Nephron progenitor cell (in vitro differentiated cells): ENCODE measurements at regions not wholly inside any gene's neighbourhood (a gene's known extent, or its start where the extent isn't known, plus 50 kb on each side); places are given as distances from the start of the nearest gene placed in this dataset.

Experiments
- DNase-seq: peaks from one replicate; pipeline ENCODE4 v3.0.0; 2021
- H3K27ac Mint-ChIP-seq: 2 replicates; pipeline ENCODE4 v1.8.0; 2021; ENCODE audit warnings: mild to moderate bottlenecking, moderate library complexity, mixed read lengths
- H3K27me3 Mint-ChIP-seq: 2 replicates; pipeline ENCODE4 v1.8.0; 2021; ENCODE audit warnings: mild to moderate bottlenecking, low read depth, mixed read lengths; ENCODE audit not compliant: poor library complexity
- H3K36me3 Mint-ChIP-seq: 2 replicates; pipeline ENCODE4 v1.8.0; 2021; ENCODE audit warnings: low read depth, mixed read lengths
- H3K4me1 Mint-ChIP-seq: 2 replicates; pipeline ENCODE4 v1.8.0; 2021; ENCODE audit warnings: mixed read lengths
- H3K4me3 Mint-ChIP-seq: 2 replicates; pipeline ENCODE4 v1.8.0; 2021; ENCODE audit warnings: mild to moderate bottlenecking, moderate library complexity, mixed read lengths
- H3K9me3 Mint-ChIP-seq: 2 replicates; pipeline ENCODE4 v1.8.0; 2021; ENCODE audit warnings: mild to moderate bottlenecking, moderate library complexity, mixed read lengths
- CTCF ChIP-seq: fragments of 200-600 bp; sonication (generic); IDR thresholded peaks from 2 replicates; pipeline ENCODE4 v1.5.0; 2021; ENCODE audit warnings: antibody characterized with exemption

GRCh38 chr10:1854271-1854670 is 116.9 kb upstream of the ADARB2 start:
- H3K9me3 Mint-ChIP-seq: peaks cover 10% of the 10 kb centered on the region
- peaks cover 19% of the 10 kb centered on the region for H3K4me1 Mint-ChIP-seq
- no peak overlapping the region for H3K4me3 Mint-ChIP-seq
- peaks cover 9% of the 10 kb centered on the region for H3K27me3 Mint-ChIP-seq
- H3K36me3 Mint-ChIP-seq: no peaks in the 10 kb centered on the region
- H3K27ac Mint-ChIP-seq: no peak overlapping the region
- no peak for TF ChIP-seq CTCF
- no peak for DNase-seq

GRCh38 chr10:1853801-1854200 is 116.5 kb upstream of the ADARB2 start:
- peaks cover 9% of the 10 kb centered on the region for H3K27me3 Mint-ChIP-seq
- H3K9me3 Mint-ChIP-seq: peaks cover 12% of the 10 kb centered on the region
- DNase-seq: no peak
- no peak overlapping the region for H3K4me3 Mint-ChIP-seq
- no peak for TF ChIP-seq CTCF
- H3K36me3 Mint-ChIP-seq: no peaks in the 10 kb centered on the region
- H3K4me1 Mint-ChIP-seq: peaks cover 15% of the 10 kb centered on the region
- H3K27ac Mint-ChIP-seq: no peak overlapping the region

- Mint-ChIP-seq H3K9me3 (peaks cover 19% of the 10 kb centered on the region), H3K36me3 (no peaks in the 10 kb centered on the region), H3K27me3 (peaks cover 9% of the 10 kb centered on the region), H3K4me3 (no peak overlapping the region), H3K4me1 (peaks cover 5% of the 10 kb centered on the region), H3K27ac (no peak overlapping the region)
- TF ChIP-seq CTCF: no peak
- no peak for DNase-seq
Observed at GRCh38 chr10:1852841-1853240, 115.5 kb upstream of the ADARB2 start.

- H3K36me3 Mint-ChIP-seq: no peaks in the 10 kb centered on the region
- H3K27ac Mint-ChIP-seq: no peak overlapping the region
- no peak overlapping the region for H3K4me3 Mint-ChIP-seq
- H3K27me3 Mint-ChIP-seq: peaks cover 9% of the 10 kb centered on the region
- no peak for TF ChIP-seq CTCF
- peaks cover 19% of the 10 kb centered on the region for H3K9me3 Mint-ChIP-seq
- no peaks in the 10 kb centered on the region for H3K4me1 Mint-ChIP-seq
- no peak for DNase-seq
Observed at GRCh38 chr10:1851762-1852161, 114.4 kb upstream of the ADARB2 start.

GRCh38 chr10:1850971-1851527 is 113.7 kb upstream of the ADARB2 start:
- no peaks in the 10 kb centered on the region for H3K36me3 Mint-ChIP-seq
- peaks cover 9% of the 10 kb centered on the region for H3K27me3 Mint-ChIP-seq
- no peaks in the 10 kb centered on the region for H3K4me1 Mint-ChIP-seq
- peaks cover 19% of the 10 kb centered on the region for H3K9me3 Mint-ChIP-seq
- no peak for DNase-seq
- no peak overlapping the region for H3K4me3 Mint-ChIP-seq
- H3K27ac Mint-ChIP-seq: no peak overlapping the region
- TF ChIP-seq CTCF: no peak

- H3K27me3 Mint-ChIP-seq: peaks cover 7% of the 10 kb centered on the region
- no peak for TF ChIP-seq CTCF
- H3K4me1 Mint-ChIP-seq: no peaks in the 10 kb centered on the region
- no peak overlapping the region for H3K4me3 Mint-ChIP-seq
- no peak for DNase-seq
- H3K9me3 Mint-ChIP-seq: peaks cover 19% of the 10 kb centered on the region
- H3K36me3 Mint-ChIP-seq: no peaks in the 10 kb centered on the region
- no peak overlapping the region for H3K27ac Mint-ChIP-seq
Observed at GRCh38 chr10:1847361-1847760, 110.0 kb upstream of the ADARB2 start.
